ENCODE measurements at regions not wholly inside any gene's neighbourhood (a gene's known extent, or its start where the extent isn't known, plus 50 kb on each side); places are given as distances from the start of the nearest gene placed in this dataset.
"Not testable (repeated sequence)": the region's sequence is repeated elsewhere in the genome, so short reads cannot be mapped to it uniquely, and the experiment has no call there.

GRCh38 chr19:30105316-30105715 is 163.3 kb downstream of the URI1 start:
- Mint-ChIP-seq H3K4me3 (no peak overlapping the region), H3K27ac (no peak overlapping the region), H3K36me3 (ENCODE audit: low read depth) (no peaks in the 10 kb centered on the region), H3K4me1 (ENCODE audit: low read depth) (no peaks in the 10 kb centered on the region), H3K27me3 (ENCODE audit: low read depth) (no peaks in the 10 kb centered on the region), H3K9me3 (no peaks in the 10 kb centered on the region)

GRCh38 chr19:30105727-30106126 is 163.7 kb downstream of the URI1 start:
- Mint-ChIP-seq H3K27ac (no peak overlapping the region), H3K36me3 (ENCODE audit: low read depth) (no peaks in the 10 kb centered on the region), H3K27me3 (ENCODE audit: low read depth) (no peaks in the 10 kb centered on the region), H3K4me1 (ENCODE audit: low read depth) (no peaks in the 10 kb centered on the region), H3K9me3 (no peaks in the 10 kb centered on the region), H3K4me3 (no peak overlapping the region)

GRCh38 chr19:30106417-30107095 is 164.5 kb downstream of the URI1 start:
- Mint-ChIP-seq H3K4me1 (ENCODE audit: low read depth) (no peaks in the 10 kb centered on the region), H3K27me3 (ENCODE audit: low read depth) (no peaks in the 10 kb centered on the region), H3K27ac (no peak overlapping the region), H3K9me3 (no peaks in the 10 kb centered on the region), H3K4me3 (no peak overlapping the region), H3K36me3 (ENCODE audit: low read depth) (no peaks in the 10 kb centered on the region)

GRCh38 chr19:30107251-30107650 is 165.2 kb downstream of the URI1 start:
- Mint-ChIP-seq H3K27ac (no peak overlapping the region), H3K4me1 (ENCODE audit: low read depth) (no peaks in the 10 kb centered on the region), H3K9me3 (no peaks in the 10 kb centered on the region), H3K36me3 (ENCODE audit: low read depth) (no peaks in the 10 kb centered on the region), H3K27me3 (ENCODE audit: low read depth) (no peaks in the 10 kb centered on the region), H3K4me3 (no peak overlapping the region)

- Mint-ChIP-seq H3K9me3 (no peaks in the 10 kb centered on the region), H3K4me1 (ENCODE audit: low read depth) (no peaks in the 10 kb centered on the region), H3K27me3 (ENCODE audit: low read depth) (no peaks in the 10 kb centered on the region), H3K27ac (no peak overlapping the region), H3K36me3 (ENCODE audit: low read depth) (no peaks in the 10 kb centered on the region), H3K4me3 (no peak overlapping the region)
Observed at GRCh38 chr19:30109565-30109964, 167.5 kb downstream of the URI1 start.

DNA sequence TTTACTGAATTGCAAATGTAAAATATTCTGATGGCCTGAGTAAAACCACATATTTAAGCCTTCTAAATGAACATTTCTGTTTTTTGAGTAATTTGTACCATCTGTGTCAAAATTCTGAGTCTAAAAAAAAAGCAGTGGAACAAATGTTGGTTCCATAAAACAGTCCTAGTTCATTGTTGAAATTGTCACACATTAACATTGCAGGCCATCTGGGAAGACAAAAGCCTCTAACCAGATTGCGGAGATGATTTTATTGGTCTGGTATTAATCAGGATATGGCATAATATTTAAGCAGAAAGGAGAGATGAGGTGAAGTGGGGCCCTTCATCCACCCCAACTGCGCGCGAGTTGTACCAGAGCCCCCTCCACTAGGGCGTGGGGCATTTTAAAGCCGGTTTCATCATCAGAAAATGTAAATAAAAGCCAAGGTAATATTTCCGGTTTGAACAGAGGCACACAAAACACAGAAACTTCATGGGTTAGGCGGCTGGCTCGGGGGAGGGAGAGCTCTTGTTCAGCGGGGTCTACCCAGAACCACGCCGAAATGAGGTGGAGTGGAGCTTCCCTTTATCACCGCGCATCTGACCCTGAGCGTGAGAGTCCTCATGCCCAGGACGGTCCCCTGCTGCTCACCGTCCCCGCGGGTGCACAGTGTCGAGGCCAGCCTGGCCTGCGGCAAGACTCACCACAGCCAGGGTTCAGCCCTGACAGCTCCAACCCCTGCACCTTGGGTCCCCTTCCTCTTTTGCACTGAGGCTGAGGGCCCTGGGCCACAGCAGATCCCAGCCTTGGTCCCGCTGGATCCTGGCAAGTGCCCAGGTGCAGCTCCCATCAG is 169.2 kb downstream of the URI1 start:
- no peak overlapping the region for H3K27ac Mint-ChIP-seq
- H3K4me3 Mint-ChIP-seq = no peak overlapping the region
- H3K9me3 Mint-ChIP-seq = no peaks in the 10 kb centered on the region
- no peaks in the 10 kb centered on the region for H3K4me1 Mint-ChIP-seq (ENCODE audit: low read depth)
- H3K36me3 Mint-ChIP-seq (ENCODE audit: low read depth) = no peaks in the 10 kb centered on the region
- no peaks in the 10 kb centered on the region for H3K27me3 Mint-ChIP-seq (ENCODE audit: low read depth)

DNA sequence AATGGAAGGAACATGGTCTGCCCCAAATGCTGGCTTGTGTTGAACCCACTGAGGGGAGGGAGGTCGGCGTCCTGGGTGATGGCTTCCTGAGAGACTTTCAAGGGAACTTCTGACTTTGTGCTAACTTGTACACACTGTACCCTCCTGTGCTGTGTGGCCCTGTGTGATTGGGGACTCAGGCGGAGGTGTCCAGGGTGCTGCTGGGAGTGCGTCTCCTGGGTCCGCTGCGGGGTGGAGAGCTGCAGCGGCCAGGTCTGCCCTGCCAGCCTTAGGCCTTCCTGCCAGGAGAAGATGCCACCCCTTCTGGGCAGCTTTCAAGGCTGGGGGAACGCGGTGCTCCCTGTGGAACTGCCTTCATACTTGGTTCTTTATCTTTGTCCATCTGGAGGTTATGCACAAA is 170.1 kb downstream of the URI1 start:
- no peaks in the 10 kb centered on the region for H3K4me1 Mint-ChIP-seq (ENCODE audit: low read depth)
- H3K9me3 Mint-ChIP-seq = no peaks in the 10 kb centered on the region
- no peaks in the 10 kb centered on the region for H3K36me3 Mint-ChIP-seq (ENCODE audit: low read depth)
- no peak overlapping the region for H3K4me3 Mint-ChIP-seq
- H3K27me3 Mint-ChIP-seq (ENCODE audit: low read depth) = no peaks in the 10 kb centered on the region
- H3K27ac Mint-ChIP-seq = no peak overlapping the region

- H3K4me1 Mint-ChIP-seq (ENCODE audit: low read depth) = no peaks in the 10 kb centered on the region
- no peak overlapping the region for H3K4me3 Mint-ChIP-seq
- no peaks in the 10 kb centered on the region for H3K36me3 Mint-ChIP-seq (ENCODE audit: low read depth)
- H3K27ac Mint-ChIP-seq = no peak overlapping the region
- H3K27me3 Mint-ChIP-seq (ENCODE audit: low read depth) = no peaks in the 10 kb centered on the region
- H3K9me3 Mint-ChIP-seq = no peaks in the 10 kb centered on the region
Observed at GRCh38 chr19:30112666-30113065, 170.6 kb downstream of the URI1 start.

DNA sequence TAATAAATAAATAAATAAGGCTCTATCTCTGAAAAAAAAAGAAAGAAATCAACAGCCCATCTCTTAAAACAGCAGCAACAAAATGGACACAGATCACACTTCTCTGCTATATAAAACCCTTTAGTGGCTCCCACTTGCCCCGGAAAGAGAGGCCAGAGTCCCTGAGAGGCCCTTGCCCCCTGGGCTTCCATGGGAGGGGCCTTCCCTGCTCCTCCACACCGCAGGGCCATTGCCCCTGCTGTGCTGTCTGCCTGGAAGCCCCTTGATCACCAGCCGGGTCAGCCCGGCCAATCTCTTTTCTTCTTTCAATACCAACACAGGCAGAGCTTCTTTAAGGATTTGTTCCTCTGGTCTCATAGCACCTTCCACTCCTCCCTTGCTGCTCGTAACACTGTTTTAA is 171.1 kb downstream of the URI1 start:
- H3K4me3 Mint-ChIP-seq = no peak overlapping the region
- no peak overlapping the region for H3K27ac Mint-ChIP-seq
- no peaks in the 10 kb centered on the region for H3K36me3 Mint-ChIP-seq (ENCODE audit: low read depth)
- H3K4me1 Mint-ChIP-seq (ENCODE audit: low read depth) = no peaks in the 10 kb centered on the region
- no peaks in the 10 kb centered on the region for H3K27me3 Mint-ChIP-seq (ENCODE audit: low read depth)
- H3K9me3 Mint-ChIP-seq = no peaks in the 10 kb centered on the region

GRCh38 chr19:30114095-30114494 is 172.1 kb downstream of the URI1 start:
- not testable (repeated sequence) for H3K9me3 Mint-ChIP-seq; H3K4me3 Mint-ChIP-seq; H3K36me3 Mint-ChIP-seq (ENCODE audit: low read depth); H3K27me3 Mint-ChIP-seq (ENCODE audit: low read depth); H3K27ac Mint-ChIP-seq; H3K4me1 Mint-ChIP-seq (ENCODE audit: low read depth)

GRCh38 chr19:30115947-30116346 is 173.9 kb downstream of the URI1 start:
- Mint-ChIP-seq H3K36me3 (ENCODE audit: low read depth) (no peaks in the 10 kb centered on the region), H3K27ac (no peak overlapping the region), H3K4me1 (ENCODE audit: low read depth) (no peaks in the 10 kb centered on the region), H3K4me3 (no peak overlapping the region), H3K9me3 (no peaks in the 10 kb centered on the region), H3K27me3 (ENCODE audit: low read depth) (no peaks in the 10 kb centered on the region)

DNA sequence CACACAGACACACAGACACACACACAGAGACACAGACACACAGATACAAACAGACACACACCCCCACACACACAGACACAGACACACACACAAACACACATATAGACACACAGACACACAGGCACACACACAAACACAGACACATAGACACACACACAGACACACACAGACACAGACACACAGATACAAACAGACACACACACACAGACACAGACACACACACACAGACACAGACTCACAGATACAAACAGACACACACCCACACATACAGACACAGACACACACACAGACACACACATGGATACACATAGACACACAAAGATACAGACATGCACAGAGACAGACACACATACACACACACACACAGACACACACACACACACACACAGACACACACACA is 174.5 kb downstream of the URI1 start:
- H3K27ac Mint-ChIP-seq = no peak overlapping the region
- no peaks in the 10 kb centered on the region for H3K4me1 Mint-ChIP-seq (ENCODE audit: low read depth)
- H3K36me3 Mint-ChIP-seq (ENCODE audit: low read depth) = no peaks in the 10 kb centered on the region
- no peaks in the 10 kb centered on the region for H3K27me3 Mint-ChIP-seq (ENCODE audit: low read depth)
- no peak overlapping the region for H3K4me3 Mint-ChIP-seq
- H3K9me3 Mint-ChIP-seq = no peaks in the 10 kb centered on the region

GRCh38 chr19:30116984-30117555 is 175.0 kb downstream of the URI1 start:
- Mint-ChIP-seq H3K9me3 (no peaks in the 10 kb centered on the region), H3K4me1 (ENCODE audit: low read depth) (no peaks in the 10 kb centered on the region), H3K27me3 (ENCODE audit: low read depth) (no peaks in the 10 kb centered on the region), H3K27ac (no peak overlapping the region), H3K4me3 (no peak overlapping the region), H3K36me3 (ENCODE audit: low read depth) (no peaks in the 10 kb centered on the region)

DNA sequence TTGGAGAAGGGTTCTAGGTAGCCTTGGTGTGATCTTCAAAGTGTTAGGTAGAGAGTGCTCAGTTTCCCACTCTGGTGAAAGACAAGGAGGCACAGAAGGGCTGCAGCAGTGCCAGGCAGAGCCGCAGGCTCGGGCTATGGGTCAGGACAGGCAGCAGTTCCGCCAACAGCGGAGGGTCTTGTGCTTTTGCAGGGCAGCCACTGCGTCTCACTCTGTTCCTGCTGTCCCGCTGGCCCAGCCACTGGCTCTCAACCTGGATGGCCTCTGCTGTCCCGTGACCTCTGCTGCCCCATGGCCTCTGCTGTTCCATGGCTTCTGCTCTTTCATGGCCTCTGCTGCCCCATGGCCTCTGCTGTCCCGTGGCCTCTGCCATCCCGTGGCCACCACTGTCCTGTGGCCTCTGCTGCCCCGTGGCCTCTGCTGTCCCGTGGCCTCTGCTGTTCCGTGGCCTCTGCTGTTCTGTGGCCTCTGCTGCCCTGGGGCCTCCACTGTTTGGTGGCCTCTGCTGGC is 175.7 kb downstream of the URI1 start:
- Mint-ChIP-seq H3K36me3 (ENCODE audit: low read depth) (no peaks in the 10 kb centered on the region), H3K27ac (no peak overlapping the region), H3K4me1 (ENCODE audit: low read depth) (no peaks in the 10 kb centered on the region), H3K9me3 (no peaks in the 10 kb centered on the region), H3K4me3 (no peak overlapping the region), H3K27me3 (ENCODE audit: low read depth) (no peaks in the 10 kb centered on the region)

GRCh38 chr19:30118221-30118620 is 176.2 kb downstream of the URI1 start:
- Mint-ChIP-seq H3K27me3 (ENCODE audit: low read depth) (no peaks in the 10 kb centered on the region), H3K4me3 (no peak overlapping the region), H3K4me1 (ENCODE audit: low read depth) (no peaks in the 10 kb centered on the region), H3K27ac (no peak overlapping the region), H3K36me3 (ENCODE audit: low read depth) (no peaks in the 10 kb centered on the region), H3K9me3 (no peaks in the 10 kb centered on the region)

Data from T-helper 1 cell treated with Interleukin-12 subunit alpha and Interleukin-12 subunit beta and Interleukin-4 antibody, amounts not matched to agents 30 μg/mL and 1 μg/mL, for 36 hours (primary cell).